ENCODE measurements at regions not wholly inside any gene's neighbourhood (a gene's known extent, or its start where the extent isn't known, plus 50 kb on each side); places are given as distances from the start of the nearest gene placed in this dataset.

- TF ChIP-seq CTCF (IDR thresholded peaks at IDR 0.05; ENCODE audit: extremely low read depth in 1 of 2, insufficient read depth in 1 of 2, low read depth in 1 of 2, low read length in 2 of 2) (no peak), POLR2A (IDR thresholded peaks at IDR 0.05; ENCODE audit: low read depth, low read length) (no peak), MAX (IDR thresholded peaks at IDR 0.05; ENCODE audit: insufficient read depth, insufficient read length) (no peak)
Measured at GRCh38 chr11:45484326-45484883, 181.0 kb downstream of the CHST1 start.

Data from endothelial cell of umbilical vein (primary cell).